B cell (primary cell): ENCODE measurements at regions not wholly inside any gene's neighbourhood (a gene's known extent, or its start where the extent isn't known, plus 50 kb on each side); places are given as distances from the start of the nearest gene placed in this dataset.

Experiments
- EZH2 ChIP-seq: IDR thresholded peaks from 2 replicates; pipeline ENCODE4 v1.6.1; 2012; ENCODE audit warnings: borderline replicate concordance, low read depth, mild to moderate bottlenecking, moderate library complexity, low read length; ENCODE audit not compliant: insufficient read depth, poor library complexity, severe bottlenecking
- TF ChIP-seq, protein P1 (sequence below): fragments of 200-600 bp; IDR thresholded peaks from one replicate; pipeline ENCODE4 v1.8.0; 2022; ENCODE audit warnings: antibody characterized with exemption, mild to moderate bottlenecking

DNA sequence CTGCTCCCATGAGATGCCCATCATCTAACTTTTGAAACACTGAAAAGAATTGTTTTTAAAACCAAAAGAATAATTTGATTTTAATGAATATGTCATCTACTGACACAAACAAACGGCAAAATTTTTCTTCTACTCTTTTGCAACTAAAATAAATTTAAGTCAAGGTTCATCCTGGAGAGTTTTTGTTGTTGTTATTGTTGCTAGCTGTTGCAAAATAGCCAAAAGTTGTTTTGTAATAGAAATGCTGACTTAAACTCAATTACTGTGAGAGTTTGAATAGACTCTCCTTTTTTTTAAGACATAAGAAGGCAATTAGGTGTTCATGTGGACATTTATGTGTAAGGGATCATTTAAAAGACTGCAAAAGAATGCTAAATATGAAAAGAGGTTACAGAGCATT lies 146.0 kb upstream of the SEM1 start:
- TF ChIP-seq, protein P1, sequence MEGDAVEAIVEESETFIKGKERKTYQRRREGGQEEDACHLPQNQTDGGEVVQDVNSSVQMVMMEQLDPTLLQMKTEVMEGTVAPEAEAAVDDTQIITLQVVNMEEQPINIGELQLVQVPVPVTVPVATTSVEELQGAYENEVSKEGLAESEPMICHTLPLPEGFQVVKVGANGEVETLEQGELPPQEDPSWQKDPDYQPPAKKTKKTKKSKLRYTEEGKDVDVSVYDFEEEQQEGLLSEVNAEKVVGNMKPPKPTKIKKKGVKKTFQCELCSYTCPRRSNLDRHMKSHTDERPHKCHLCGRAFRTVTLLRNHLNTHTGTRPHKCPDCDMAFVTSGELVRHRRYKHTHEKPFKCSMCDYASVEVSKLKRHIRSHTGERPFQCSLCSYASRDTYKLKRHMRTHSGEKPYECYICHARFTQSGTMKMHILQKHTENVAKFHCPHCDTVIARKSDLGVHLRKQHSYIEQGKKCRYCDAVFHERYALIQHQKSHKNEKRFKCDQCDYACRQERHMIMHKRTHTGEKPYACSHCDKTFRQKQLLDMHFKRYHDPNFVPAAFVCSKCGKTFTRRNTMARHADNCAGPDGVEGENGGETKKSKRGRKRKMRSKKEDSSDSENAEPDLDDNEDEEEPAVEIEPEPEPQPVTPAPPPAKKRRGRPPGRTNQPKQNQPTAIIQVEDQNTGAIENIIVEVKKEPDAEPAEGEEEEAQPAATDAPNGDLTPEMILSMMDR = no peak
- no peak for TF ChIP-seq EZH2
